Astrocyte (in vitro differentiated cells and primary cell): ENCODE measurements at regions not wholly inside any gene's neighbourhood (a gene's known extent, or its start where the extent isn't known, plus 50 kb on each side); places are given as distances from the start of the nearest gene placed in this dataset.

Source experiments
- DNase-seq: peaks from one replicate; pipeline ENCODE4 v3.0.0-alpha.2; 2010; ENCODE audit warnings: low read depth
- FAIRE-seq: peaks from 2 replicates; lab custom pipeline; 2011; peaks lifted over from hg19 to GRCh38; lab: Jason Lieb, UNC
- H2AFZ ChIP-seq: 2 replicates; pipeline ENCODE4 v1.6.0; 2012; ENCODE audit warnings: low read depth, low read length, inconsistent platforms
- H3K27ac ChIP-seq: 2 replicates; pipeline ENCODE4 v1.5.1; 2011; ENCODE audit warnings: low read depth, low read length, inconsistent platforms
- H3K27me3 ChIP-seq: 2 replicates; pipeline ENCODE4 v1.6.0; 2011; ENCODE audit warnings: low read length, inconsistent platforms; ENCODE audit not compliant: insufficient read depth
- H3K36me3 ChIP-seq: 2 replicates; pipeline ENCODE4 v1.5.1; 2011; ENCODE audit warnings: low read length, inconsistent platforms; ENCODE audit not compliant: insufficient read depth
- H3K4me1 ChIP-seq: 2 replicates; pipeline ENCODE4 v1.5.1; 2011; ENCODE audit warnings: low read length, inconsistent platforms; ENCODE audit not compliant: insufficient read depth
- H3K4me2 ChIP-seq: 2 replicates; pipeline ENCODE4 v1.6.0; 2012; ENCODE audit warnings: low read length, inconsistent platforms
- H3K4me3 ChIP-seq: 2 replicates; pipeline ENCODE4 v1.5.1; 2011; ENCODE audit warnings: low read depth, mild to moderate bottlenecking, low read length, inconsistent platforms; ENCODE audit not compliant: insufficient read depth
- H3K79me2 ChIP-seq: 2 replicates; pipeline ENCODE4 v1.6.0; 2012; ENCODE audit warnings: mild to moderate bottlenecking, low read length, inconsistent platforms; ENCODE audit not compliant: insufficient read depth
- H3K9ac ChIP-seq: 2 replicates; pipeline ENCODE4 v1.6.0; 2012; ENCODE audit warnings: mild to moderate bottlenecking, low read length, inconsistent platforms
- H3K9me3 ChIP-seq: 2 replicates; pipeline ENCODE4 v1.5.1; 2012; ENCODE audit warnings: low read depth, mild to moderate bottlenecking, low read length, inconsistent platforms; ENCODE audit not compliant: insufficient read depth
- H4K20me1 ChIP-seq: 2 replicates; pipeline ENCODE4 v1.6.0; 2012; ENCODE audit warnings: low read length, inconsistent platforms; ENCODE audit not compliant: insufficient read depth
- H3K27ac Mint-ChIP-seq: one replicate; pipeline ENCODE4 v1.8.0; 2021; ENCODE audit warnings: mild to moderate bottlenecking, mixed read lengths; ENCODE audit not compliant: unreplicated experiment
- H3K27me3 Mint-ChIP-seq: one replicate; pipeline ENCODE4 v1.8.0; 2021; ENCODE audit warnings: low read depth, mixed read lengths; ENCODE audit not compliant: unreplicated experiment
- H3K36me3 Mint-ChIP-seq: one replicate; pipeline ENCODE4 v1.8.0; 2021; ENCODE audit warnings: low read depth, mixed read lengths; ENCODE audit not compliant: unreplicated experiment
- H3K4me1 Mint-ChIP-seq: one replicate; pipeline ENCODE4 v1.8.0; 2021; ENCODE audit warnings: low read depth, mixed read lengths; ENCODE audit not compliant: unreplicated experiment
- H3K4me3 Mint-ChIP-seq: one replicate; pipeline ENCODE4 v1.8.0; 2021; ENCODE audit warnings: mild to moderate bottlenecking, moderate library complexity, mixed read lengths; ENCODE audit not compliant: unreplicated experiment
- H3K9me3 Mint-ChIP-seq: one replicate; pipeline ENCODE4 v1.8.0; 2021; ENCODE audit warnings: mild to moderate bottlenecking, mixed read lengths; ENCODE audit not compliant: unreplicated experiment
- CTCF ChIP-seq: IDR thresholded peaks from 2 replicates; pipeline ENCODE4 v1.5.1; 2011; ENCODE audit warnings: low read depth, mild to moderate bottlenecking, inconsistent platforms, low read length, moderate library complexity; ENCODE audit not compliant: insufficient read depth
- EZH2 ChIP-seq: IDR thresholded peaks from 2 replicates; pipeline ENCODE4 v1.6.1; 2012; ENCODE audit warnings: mild to moderate bottlenecking, low read length, inconsistent platforms; ENCODE audit not compliant: insufficient read depth

- Histone ChIP-seq H3K4me2 (no peak overlapping the region), H3K9me3 (no peaks in the 10 kb centered on the region), H3K4me3 (no peak overlapping the region), H3K9ac (no peak overlapping the region), H3K79me2 (no peaks in the 10 kb centered on the region), H3K36me3 (no peaks in the 10 kb centered on the region), H4K20me1 (no peaks in the 10 kb centered on the region), H3K27ac (no peak overlapping the region), H3K27me3 (no peaks in the 10 kb centered on the region), H2AFZ (no peak overlapping the region), H3K4me1 (no peaks in the 10 kb centered on the region)
- Mint-ChIP-seq H3K36me3 (peaks cover 1% of the 10 kb centered on the region), H3K27ac (no peak overlapping the region), H3K9me3 (peaks cover 4% of the 10 kb centered on the region), H3K4me1 (peaks cover 1% of the 10 kb centered on the region), H3K27me3 (peaks cover 28% of the 10 kb centered on the region), H3K4me3 (no peak overlapping the region)
- TF ChIP-seq CTCF = no peak
- no peak for TF ChIP-seq EZH2
- FAIRE-seq (no peak), DNase-seq (no peak)
Observed at GRCh38 chr2:8290771-8291352, 391.0 kb upstream of the ID2 start.

- Mint-ChIP-seq H3K9me3 (peaks cover 8% of the 10 kb centered on the region), H3K36me3 (peaks cover 1% of the 10 kb centered on the region), H3K27ac (no peak overlapping the region), H3K4me1 (no peaks in the 10 kb centered on the region), H3K4me3 (no peak overlapping the region), H3K27me3 (peaks cover 28% of the 10 kb centered on the region)
- H3K4me1 ChIP-seq = no peaks in the 10 kb centered on the region
- no peak overlapping the region for H3K4me2 ChIP-seq
- FAIRE-seq (no peak), DNase-seq (no peak)
- no peak overlapping the region for H2AFZ ChIP-seq
- no peak overlapping the region for H3K4me3 ChIP-seq
- H3K36me3 ChIP-seq = no peaks in the 10 kb centered on the region
- no peaks in the 10 kb centered on the region for H3K9me3 ChIP-seq
- no peaks in the 10 kb centered on the region for H3K27me3 ChIP-seq
- no peak overlapping the region for H3K27ac ChIP-seq
- H4K20me1 ChIP-seq = no peaks in the 10 kb centered on the region
- no peak for TF ChIP-seq EZH2
- no peak for TF ChIP-seq CTCF
- H3K9ac ChIP-seq = no peak overlapping the region
- no peaks in the 10 kb centered on the region for H3K79me2 ChIP-seq
Observed at GRCh38 chr2:8296306-8296705, 385.6 kb upstream of the ID2 start.

GRCh38 chr2:8297376-8298231 lies 384.3 kb upstream of the ID2 start:
- peaks cover 26% of the 10 kb centered on the region for H3K27me3 Mint-ChIP-seq
- Histone ChIP-seq H3K9ac (no peak overlapping the region), H2AFZ (no peak overlapping the region), H3K27me3 (no peaks in the 10 kb centered on the region), H3K4me3 (no peak overlapping the region), H3K79me2 (no peaks in the 10 kb centered on the region), H3K4me1 (peaks cover 3% of the 10 kb centered on the region), H3K36me3 (no peaks in the 10 kb centered on the region), H4K20me1 (no peaks in the 10 kb centered on the region), H3K27ac (no peak overlapping the region), H3K4me2 (no peak overlapping the region), H3K9me3 (no peaks in the 10 kb centered on the region)
- H3K36me3 Mint-ChIP-seq = peaks cover 1% of the 10 kb centered on the region
- FAIRE-seq = no peak
- no peaks in the 10 kb centered on the region for H3K4me1 Mint-ChIP-seq
- DNase-seq = no peak
- H3K4me3 Mint-ChIP-seq = no peak overlapping the region
- H3K27ac Mint-ChIP-seq = no peak overlapping the region
- no peak for TF ChIP-seq CTCF
- H3K9me3 Mint-ChIP-seq = peaks cover 8% of the 10 kb centered on the region
